ENCODE measurements at regions not wholly inside any gene's neighbourhood (a gene's known extent, or its start where the extent isn't known, plus 50 kb on each side); places are given as distances from the start of the nearest gene placed in this dataset.

DNA sequence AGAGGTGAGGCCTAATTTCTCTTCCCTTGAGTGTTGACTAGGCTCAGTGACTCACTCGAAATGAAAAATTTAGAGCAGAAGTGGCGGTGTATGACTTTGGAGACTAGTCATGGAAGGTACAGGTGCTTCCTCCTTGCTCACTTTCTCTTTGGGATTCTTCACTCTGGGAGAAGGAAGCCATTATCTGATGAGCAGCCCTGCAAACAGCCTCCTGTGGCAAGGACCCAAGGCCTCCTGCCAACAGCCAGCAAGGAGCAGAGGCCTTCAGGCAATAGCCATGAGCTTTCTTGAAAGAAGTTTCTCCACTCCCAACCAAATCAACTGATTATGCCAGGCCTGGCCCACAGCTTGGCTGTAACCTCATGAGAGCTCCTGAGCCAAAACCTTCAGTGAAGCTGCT lies 369.6 kb upstream of the VWC2 start:
- no peak overlapping the region for H3K9ac ChIP-seq
- no peaks in the 10 kb centered on the region for H3K79me2 ChIP-seq (ENCODE audit: insufficient read depth, low read depth)
- no peaks in the 10 kb centered on the region for H3K27me3 ChIP-seq (ENCODE audit: insufficient read depth, low read depth)
- H3K27ac ChIP-seq, result no peak overlapping the region
- H3K4me3 ChIP-seq (IDR thresholded peaks at IDR 0.05; ENCODE audit: insufficient read depth, low read depth, low read length), result no peak overlapping the region
- no peaks in the 10 kb centered on the region for H3K36me3 ChIP-seq (ENCODE audit: insufficient read depth)
- no peaks in the 10 kb centered on the region for H4K20me1 ChIP-seq (ENCODE audit: insufficient read depth)
- no peak overlapping the region for H2AFZ ChIP-seq (ENCODE audit: low read depth)
- TF ChIP-seq CTCF (conservative IDR thresholded peaks at IDR 0.05; ENCODE audit: low read depth, low read length), result no peak
- H3K4me2 ChIP-seq, result no peak overlapping the region
- peaks cover 33% of the 10 kb centered on the region for H3K4me1 ChIP-seq (ENCODE audit: low read depth, poor library complexity, severe bottlenecking)

GRCh38 chr7:49407205-49407604 lies 366.2 kb upstream of the VWC2 start:
- Histone ChIP-seq H4K20me1 (ENCODE audit: insufficient read depth) (no peaks in the 10 kb centered on the region), H3K9ac (no peak overlapping the region), H3K4me3 (IDR thresholded peaks at IDR 0.05; ENCODE audit: insufficient read depth, low read depth, low read length) (no peak overlapping the region), H3K4me1 (ENCODE audit: low read depth, poor library complexity, severe bottlenecking) (no peaks in the 10 kb centered on the region), H3K79me2 (ENCODE audit: insufficient read depth, low read depth) (no peaks in the 10 kb centered on the region), H3K27ac (no peak overlapping the region), H2AFZ (ENCODE audit: low read depth) (no peak overlapping the region), H3K4me2 (no peak overlapping the region), H3K27me3 (ENCODE audit: insufficient read depth, low read depth) (no peaks in the 10 kb centered on the region), H3K36me3 (ENCODE audit: insufficient read depth) (no peaks in the 10 kb centered on the region)
- no peak for TF ChIP-seq CTCF (conservative IDR thresholded peaks at IDR 0.05; ENCODE audit: low read depth, low read length)

DNA sequence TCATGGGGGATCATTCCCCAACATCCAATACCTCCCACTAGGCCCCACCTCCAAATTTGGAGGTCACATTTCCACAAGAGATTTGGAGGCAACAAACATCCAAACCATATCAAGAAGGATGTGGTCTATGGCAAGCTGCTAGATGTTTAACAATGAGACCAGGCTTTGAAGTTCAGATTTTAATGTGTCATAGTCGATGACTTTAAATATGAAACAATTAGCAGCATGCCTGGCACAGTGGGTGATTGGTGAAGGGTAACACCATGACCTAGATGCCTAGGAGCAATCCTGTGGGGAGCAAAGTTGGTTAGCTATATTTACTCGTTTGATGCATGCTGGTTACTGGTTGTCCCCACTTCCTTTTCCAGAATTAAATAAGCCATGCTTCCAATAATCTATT lies 356.4 kb upstream of the VWC2 start:
- Histone ChIP-seq H2AFZ (ENCODE audit: low read depth) (no peak overlapping the region), H3K9ac (no peak overlapping the region), H3K27me3 (ENCODE audit: insufficient read depth, low read depth) (no peaks in the 10 kb centered on the region), H3K79me2 (ENCODE audit: insufficient read depth, low read depth) (no peaks in the 10 kb centered on the region), H3K27ac (no peak overlapping the region), H4K20me1 (ENCODE audit: insufficient read depth) (no peaks in the 10 kb centered on the region), H3K4me3 (IDR thresholded peaks at IDR 0.05; ENCODE audit: insufficient read depth, low read depth, low read length) (no peak overlapping the region), H3K36me3 (ENCODE audit: insufficient read depth) (no peaks in the 10 kb centered on the region), H3K4me1 (ENCODE audit: low read depth, poor library complexity, severe bottlenecking) (peaks cover 3% of the 10 kb centered on the region), H3K4me2 (no peak overlapping the region)
- no peak for TF ChIP-seq CTCF (conservative IDR thresholded peaks at IDR 0.05; ENCODE audit: low read depth, low read length)

DNA sequence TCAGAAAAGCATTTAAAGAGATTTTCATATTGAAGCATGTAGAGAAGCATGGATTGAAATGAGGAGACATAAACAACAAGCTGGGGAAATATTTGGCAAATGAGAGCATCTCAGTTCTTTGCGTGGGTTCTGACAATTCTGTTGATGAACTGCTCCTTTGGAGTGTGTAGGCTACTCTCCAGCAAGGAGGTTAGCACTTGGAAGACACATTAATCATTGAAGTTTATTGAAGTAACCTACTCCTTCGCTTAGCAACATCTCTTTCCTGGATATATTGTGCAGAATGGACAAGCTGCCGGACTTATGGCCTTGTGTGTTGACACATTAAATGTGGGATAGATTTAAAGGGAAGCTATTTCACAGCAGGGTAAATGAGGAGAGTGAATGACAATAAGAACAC lies 354.5 kb upstream of the VWC2 start:
- no peak for TF ChIP-seq CTCF (conservative IDR thresholded peaks at IDR 0.05; ENCODE audit: low read depth, low read length)
- H3K27ac ChIP-seq, result no peak overlapping the region
- H3K4me1 ChIP-seq (ENCODE audit: low read depth, poor library complexity, severe bottlenecking), result peaks cover 3% of the 10 kb centered on the region

More for the DNA sequence above, 354.5 kb upstream of the VWC2 start:
- Histone ChIP-seq H4K20me1 (ENCODE audit: insufficient read depth) (no peaks in the 10 kb centered on the region; the same call in 1 of the 2 replicates), H3K36me3 (ENCODE audit: insufficient read depth) (no peaks in the 10 kb centered on the region), H3K9ac (no peak overlapping the region), H3K79me2 (ENCODE audit: insufficient read depth, low read depth) (no peaks in the 10 kb centered on the region), H3K4me3 (IDR thresholded peaks at IDR 0.05; ENCODE audit: insufficient read depth, low read depth, low read length) (no peak overlapping the region), H3K4me2 (no peak overlapping the region), H3K27me3 (ENCODE audit: insufficient read depth, low read depth) (no peaks in the 10 kb centered on the region), H2AFZ (ENCODE audit: low read depth) (no peak overlapping the region)

All from KMS-11 (cell line).